Cortex of kidney (tissue), 1 donor: ENCODE measurements at regions not wholly inside any gene's neighbourhood (a gene's known extent, or its start where the extent isn't known, plus 50 kb on each side); places are given as distances from the start of the nearest gene placed in this dataset.

Source experiments
- DNase-seq: peaks from one replicate; lab custom pipeline; 2025; lab: John Stamatoyannopoulos, UW

GRCh38 chr9:95667789-95668188, 151.0 kb upstream of the PTCH1 start:
- no peak for DNase-seq

GRCh38 chr9:95666785-95667155, 150.0 kb upstream of the PTCH1 start:
- DNase-seq = no peak

GRCh38 chr9:95666096-95666784, 149.5 kb upstream of the PTCH1 start:
- no peak for DNase-seq

- DNase-seq = no peak
These were observed 136.5 kb upstream of the PTCH1 start for GRCh38 chr9:95653246-95653645.

GRCh38 chr9:95650720-95651119, 133.9 kb upstream of the PTCH1 start:
- DNase-seq = no peak

GRCh38 chr9:95649801-95650213, 133.0 kb upstream of the PTCH1 start:
- no peak for DNase-seq

GRCh38 chr9:95648225-95648624, 131.5 kb upstream of the PTCH1 start:
- no peak for DNase-seq

GRCh38 chr9:95645992-95646391, 129.2 kb upstream of the PTCH1 start:
- no peak for DNase-seq

GRCh38 chr9:95645579-95645978, 128.8 kb upstream of the PTCH1 start:
- no peak for DNase-seq

- no peak for DNase-seq
These were observed 127.6 kb upstream of the PTCH1 start for GRCh38 chr9:95644377-95644776.

GRCh38 chr9:95643619-95644018, 126.8 kb upstream of the PTCH1 start:
- no peak for DNase-seq

GRCh38 chr9:95642189-95642588, 125.4 kb upstream of the PTCH1 start:
- DNase-seq = no peak

- no peak for DNase-seq
These were observed 124.8 kb upstream of the PTCH1 start for GRCh38 chr9:95641586-95641985.

GRCh38 chr9:95640336-95640735, 123.6 kb upstream of the PTCH1 start:
- DNase-seq = no peak

- no peak for DNase-seq
These were observed 119.4 kb upstream of the PTCH1 start for GRCh38 chr9:95635986-95636671.

GRCh38 chr9:95634536-95634935, 117.8 kb upstream of the PTCH1 start:
- no peak for DNase-seq

GRCh38 chr9:95634114-95634513, 117.3 kb upstream of the PTCH1 start:
- DNase-seq = no peak

GRCh38 chr9:95629585-95629984, 112.8 kb upstream of the PTCH1 start:
- DNase-seq = no peak

- DNase-seq = no peak
These were observed 111.0 kb upstream of the PTCH1 start for GRCh38 chr9:95627802-95628201.

GRCh38 chr9:95626885-95627558, 110.3 kb upstream of the PTCH1 start:
- no peak for DNase-seq

GRCh38 chr9:95626341-95626740, 109.6 kb upstream of the PTCH1 start:
- no peak for DNase-seq

GRCh38 chr9:95623640-95624039, 106.9 kb upstream of the PTCH1 start:
- DNase-seq = no peak

- no peak for DNase-seq
These were observed 104.0 kb upstream of the PTCH1 start for GRCh38 chr9:95620722-95621121.
